ENCODE measurements at regions not wholly inside any gene's neighbourhood (a gene's known extent, or its start where the extent isn't known, plus 50 kb on each side); places are given as distances from the start of the nearest gene placed in this dataset.

DNA sequence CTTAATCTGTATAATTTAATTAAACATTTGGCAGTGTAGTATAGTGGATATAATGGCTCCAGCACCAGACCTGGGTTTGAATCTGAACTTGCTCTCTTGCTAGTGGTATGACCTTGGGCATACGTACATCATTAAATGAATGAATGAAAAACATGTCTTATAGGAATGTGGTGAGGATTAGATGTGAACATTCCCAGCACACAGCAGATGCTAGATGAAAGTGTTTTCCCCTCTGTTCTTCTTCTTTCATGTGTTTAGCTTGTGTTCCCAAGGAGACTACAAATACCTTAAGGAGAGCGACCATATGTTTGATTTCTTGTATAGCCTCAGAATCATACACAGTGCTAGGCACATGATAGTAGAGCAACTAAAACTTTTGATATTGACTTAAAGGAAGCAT lies 56.5 kb downstream of the CT47B1 start:
- H3K36me3 ChIP-seq (ENCODE audit: control insufficient read depth in 2 of 2, insufficient read depth in 2 of 2, low read length in 2 of 2): no peaks in the 10 kb centered on the region
- H3K9me3 ChIP-seq (ENCODE audit: control insufficient read depth in 2 of 2, low read length in 2 of 2): no peaks in the 10 kb centered on the region
- H3K4me3 ChIP-seq (ENCODE audit: low read length in 2 of 2): no peak overlapping the region
- H3K27me3 ChIP-seq (ENCODE audit: control insufficient read depth in 2 of 2, insufficient read depth in 2 of 2, low read length in 2 of 2): no peaks in the 10 kb centered on the region
- H3K9ac ChIP-seq (ENCODE audit: low read depth in 1 of 2, low read length in 2 of 2): no peak overlapping the region
- no peaks in the 10 kb centered on the region for H3K4me1 ChIP-seq (ENCODE audit: control insufficient read depth in 2 of 2, insufficient read depth in 2 of 2, low read length in 2 of 2)
- no peak overlapping the region for H3K27ac ChIP-seq (ENCODE audit: low read depth in 2 of 2, low read length in 2 of 2)

DNA sequence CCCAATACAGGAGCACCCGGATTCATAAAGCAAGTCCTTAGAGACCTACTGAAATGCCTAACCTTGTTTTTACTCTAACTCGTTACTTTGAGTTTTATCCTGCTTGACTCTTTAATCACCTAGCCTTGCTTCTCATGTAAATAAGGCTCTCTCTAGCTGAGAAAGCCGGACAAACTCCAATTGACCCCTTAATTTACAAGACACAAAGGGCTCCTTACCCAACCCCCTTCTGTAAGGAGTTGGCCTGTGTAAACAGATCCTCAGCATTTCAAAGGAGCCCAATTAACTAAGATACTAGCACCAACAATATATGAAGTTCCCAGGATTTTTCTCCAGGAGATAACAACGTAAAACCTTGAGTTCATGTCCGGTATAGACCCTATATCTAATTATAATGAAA lies 61.7 kb downstream of the CT47B1 start:
- Histone ChIP-seq H3K9ac (ENCODE audit: low read depth in 1 of 2, low read length in 2 of 2) (no peak overlapping the region), H3K9me3 (ENCODE audit: control insufficient read depth in 2 of 2, low read length in 2 of 2) (no peaks in the 10 kb centered on the region), H3K36me3 (ENCODE audit: control insufficient read depth in 2 of 2, insufficient read depth in 2 of 2, low read length in 2 of 2) (no peaks in the 10 kb centered on the region), H3K27me3 (ENCODE audit: control insufficient read depth in 2 of 2, insufficient read depth in 2 of 2, low read length in 2 of 2) (no peaks in the 10 kb centered on the region), H3K4me1 (ENCODE audit: control insufficient read depth in 2 of 2, insufficient read depth in 2 of 2, low read length in 2 of 2) (no peaks in the 10 kb centered on the region), H3K27ac (ENCODE audit: low read depth in 2 of 2, low read length in 2 of 2) (no peak overlapping the region), H3K4me3 (ENCODE audit: low read length in 2 of 2) (no peak overlapping the region)

DNA sequence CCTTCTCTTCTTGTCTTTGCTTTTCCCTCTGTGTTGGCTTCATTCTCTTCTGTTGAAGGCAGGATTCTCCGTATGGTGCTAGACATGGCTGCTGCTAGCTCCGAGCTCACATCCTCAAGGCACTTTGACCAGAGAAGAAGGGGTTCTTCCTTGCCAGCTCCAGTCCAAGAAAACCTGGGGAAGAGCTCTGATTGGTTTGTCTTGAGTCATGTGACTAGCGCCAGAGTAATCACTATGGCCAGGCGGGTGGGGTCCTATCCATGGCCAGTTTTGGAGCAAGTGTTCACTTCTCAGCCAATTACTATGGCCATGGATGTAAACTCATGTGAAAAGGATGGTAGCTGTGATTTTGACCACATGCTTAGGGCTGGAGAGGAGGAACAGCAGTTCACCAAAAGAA lies 74.2 kb downstream of the CT47B1 start:
- Histone ChIP-seq H3K9me3 (ENCODE audit: control insufficient read depth in 2 of 2, low read length in 2 of 2) (no peaks in the 10 kb centered on the region), H3K27me3 (ENCODE audit: control insufficient read depth in 2 of 2, insufficient read depth in 2 of 2, low read length in 2 of 2) (peaks cover 0 to 1% of the 10 kb centered on the region in 2 donors), H3K4me3 (ENCODE audit: low read length in 2 of 2) (no peak overlapping the region), H3K9ac (ENCODE audit: low read depth in 1 of 2, low read length in 2 of 2) (no peak overlapping the region), H3K36me3 (ENCODE audit: control insufficient read depth in 2 of 2, insufficient read depth in 2 of 2, low read length in 2 of 2) (no peaks in the 10 kb centered on the region), H3K27ac (ENCODE audit: low read depth in 2 of 2, low read length in 2 of 2) (no peak overlapping the region), H3K4me1 (ENCODE audit: control insufficient read depth in 2 of 2, insufficient read depth in 2 of 2, low read length in 2 of 2) (no peaks in the 10 kb centered on the region)

DNA sequence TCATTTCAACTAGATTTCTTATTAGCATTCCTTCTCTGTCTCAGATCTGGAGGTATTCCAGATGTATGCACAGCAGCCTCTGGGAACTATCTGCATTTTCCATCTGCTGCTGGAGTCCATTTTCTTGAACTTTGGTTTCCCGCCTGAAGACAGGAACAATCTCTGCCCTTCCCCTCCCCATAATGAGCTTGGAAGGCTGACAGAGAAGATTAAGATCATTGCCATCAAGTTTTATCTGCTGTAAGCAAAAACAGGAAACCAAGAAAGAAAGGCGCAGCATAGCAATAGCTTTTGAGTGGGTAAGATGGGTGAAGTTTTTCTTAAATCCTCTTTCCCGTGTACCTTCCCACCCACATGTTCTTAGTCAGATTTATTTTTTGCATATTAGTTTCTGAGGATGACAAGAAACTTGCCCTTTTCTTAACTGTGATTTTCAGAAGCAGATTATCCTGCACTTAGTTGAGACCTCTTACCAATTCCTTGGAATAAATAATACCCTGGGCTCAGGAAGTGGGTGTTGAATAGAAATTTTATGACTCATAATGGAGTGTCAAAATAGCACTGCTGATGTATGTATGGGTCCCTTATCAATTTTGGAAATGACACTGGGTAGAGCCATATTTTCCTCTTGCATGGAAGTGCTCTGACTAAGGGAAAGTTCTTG lies 78.3 kb downstream of the CT47B1 start:
- peaks cover 0 to 1% of the 10 kb centered on the region in 2 donors for H3K27me3 ChIP-seq (ENCODE audit: control insufficient read depth in 2 of 2, insufficient read depth in 2 of 2, low read length in 2 of 2)
- H3K9me3 ChIP-seq (ENCODE audit: control insufficient read depth in 2 of 2, low read length in 2 of 2): no peaks in the 10 kb centered on the region
- no peak overlapping the region for H3K27ac ChIP-seq (ENCODE audit: low read depth in 2 of 2, low read length in 2 of 2)

DNA sequence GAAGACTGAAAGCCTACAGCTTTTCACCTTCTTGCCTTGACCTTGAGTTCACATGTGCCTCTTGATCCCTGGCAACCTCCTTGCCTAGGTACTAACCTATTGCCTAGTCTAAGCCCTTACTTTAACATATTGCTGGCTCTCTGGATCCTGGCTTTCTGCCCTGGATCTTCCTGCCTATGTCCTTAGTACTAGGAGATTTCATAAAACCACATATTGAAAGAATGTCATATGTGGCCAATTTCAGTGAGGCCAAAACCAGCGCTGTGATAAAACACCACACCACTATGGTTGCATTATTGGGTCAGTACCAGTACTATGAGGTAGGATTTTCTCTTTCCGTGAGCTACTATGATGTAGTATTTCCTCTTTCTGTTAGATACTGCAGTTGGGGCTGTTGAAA lies 80.4 kb downstream of the CT47B1 start:
- no peaks in the 10 kb centered on the region for H3K4me1 ChIP-seq (ENCODE audit: control insufficient read depth in 2 of 2, insufficient read depth in 2 of 2, low read length in 2 of 2)
- no peaks in the 10 kb centered on the region for H3K9me3 ChIP-seq (ENCODE audit: control insufficient read depth in 2 of 2, low read length in 2 of 2)
- no peaks in the 10 kb centered on the region for H3K27me3 ChIP-seq (ENCODE audit: control insufficient read depth in 2 of 2, insufficient read depth in 2 of 2, low read length in 2 of 2)
- H3K27ac ChIP-seq (ENCODE audit: low read depth in 2 of 2, low read length in 2 of 2): no peak overlapping the region
- H3K36me3 ChIP-seq (ENCODE audit: control insufficient read depth in 2 of 2, insufficient read depth in 2 of 2, low read length in 2 of 2): no peaks in the 10 kb centered on the region
- H3K9ac ChIP-seq (ENCODE audit: low read depth in 1 of 2, low read length in 2 of 2): no peak overlapping the region
- H3K4me3 ChIP-seq (ENCODE audit: low read length in 2 of 2): no peak overlapping the region

More for the DNA sequence above, 78.3 kb downstream of the CT47B1 start:
- no peak overlapping the region for H3K4me3 ChIP-seq (ENCODE audit: low read length in 2 of 2)
- no peak overlapping the region for H3K9ac ChIP-seq (ENCODE audit: low read depth in 1 of 2, low read length in 2 of 2)
- H3K36me3 ChIP-seq (ENCODE audit: control insufficient read depth in 2 of 2, insufficient read depth in 2 of 2, low read length in 2 of 2): no peaks in the 10 kb centered on the region
- H3K4me1 ChIP-seq (ENCODE audit: control insufficient read depth in 2 of 2, insufficient read depth in 2 of 2, low read length in 2 of 2): no peaks in the 10 kb centered on the region

DNA sequence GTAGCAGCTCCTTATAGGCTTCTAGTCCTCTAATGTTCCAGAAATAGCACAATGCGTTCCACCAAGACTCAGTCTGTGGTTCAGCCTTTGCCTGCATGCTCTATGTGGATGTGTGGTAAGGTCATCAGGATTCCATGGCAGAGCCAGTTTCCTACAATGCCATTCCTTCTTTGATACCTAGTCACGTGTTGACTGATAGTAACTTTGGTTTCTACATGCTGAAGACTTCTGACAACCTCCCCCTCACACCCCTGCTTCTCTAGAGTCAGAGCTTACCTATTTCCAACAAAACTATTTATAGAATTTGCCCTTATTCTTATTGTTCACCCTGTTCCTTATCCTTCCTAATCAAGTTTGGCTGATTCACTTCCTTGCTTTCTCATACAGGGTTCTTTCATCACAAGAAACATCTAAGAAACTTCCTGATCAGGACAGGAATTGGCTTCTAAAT lies 81.1 kb downstream of the CT47B1 start:
- Histone ChIP-seq H3K27ac (ENCODE audit: low read depth in 2 of 2, low read length in 2 of 2) (no peak overlapping the region), H3K9ac (ENCODE audit: low read depth in 1 of 2, low read length in 2 of 2) (no peak overlapping the region), H3K36me3 (ENCODE audit: control insufficient read depth in 2 of 2, insufficient read depth in 2 of 2, low read length in 2 of 2) (no peaks in the 10 kb centered on the region), H3K4me3 (ENCODE audit: low read length in 2 of 2) (no peak overlapping the region), H3K27me3 (ENCODE audit: control insufficient read depth in 2 of 2, insufficient read depth in 2 of 2, low read length in 2 of 2) (no peaks in the 10 kb centered on the region), H3K9me3 (ENCODE audit: control insufficient read depth in 2 of 2, low read length in 2 of 2) (no peaks in the 10 kb centered on the region), H3K4me1 (ENCODE audit: control insufficient read depth in 2 of 2, insufficient read depth in 2 of 2, low read length in 2 of 2) (no peaks in the 10 kb centered on the region)

DNA sequence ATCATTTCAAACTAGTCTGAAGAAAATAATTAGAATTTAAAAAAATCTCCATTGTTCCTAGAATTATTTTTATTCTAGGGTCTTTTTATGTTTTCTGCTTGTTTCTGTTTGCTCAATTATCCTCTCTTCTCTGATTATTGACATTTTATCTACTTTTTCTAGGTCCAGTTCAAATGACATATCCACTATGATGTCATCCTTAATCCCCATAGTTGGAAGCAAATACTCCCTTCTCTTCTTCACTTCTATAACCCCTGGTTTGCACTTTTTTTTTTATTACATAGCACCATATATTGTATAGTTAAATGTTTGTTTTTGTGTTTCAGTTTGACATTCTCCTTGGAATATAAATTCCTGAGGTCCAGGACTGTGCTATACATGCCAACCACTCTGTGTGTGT lies 82.6 kb downstream of the CT47B1 start:
- no peak overlapping the region for H3K9ac ChIP-seq (ENCODE audit: low read depth in 1 of 2, low read length in 2 of 2)
- no peaks in the 10 kb centered on the region for H3K36me3 ChIP-seq (ENCODE audit: control insufficient read depth in 2 of 2, insufficient read depth in 2 of 2, low read length in 2 of 2)
- H3K9me3 ChIP-seq (ENCODE audit: control insufficient read depth in 2 of 2, low read length in 2 of 2): no peaks in the 10 kb centered on the region
- H3K27ac ChIP-seq (ENCODE audit: low read depth in 2 of 2, low read length in 2 of 2): no peak overlapping the region
- H3K4me1 ChIP-seq (ENCODE audit: control insufficient read depth in 2 of 2, insufficient read depth in 2 of 2, low read length in 2 of 2): no peaks in the 10 kb centered on the region
- H3K4me3 ChIP-seq (ENCODE audit: low read length in 2 of 2): no peak overlapping the region
- H3K27me3 ChIP-seq (ENCODE audit: control insufficient read depth in 2 of 2, insufficient read depth in 2 of 2, low read length in 2 of 2): no peaks in the 10 kb centered on the region

DNA sequence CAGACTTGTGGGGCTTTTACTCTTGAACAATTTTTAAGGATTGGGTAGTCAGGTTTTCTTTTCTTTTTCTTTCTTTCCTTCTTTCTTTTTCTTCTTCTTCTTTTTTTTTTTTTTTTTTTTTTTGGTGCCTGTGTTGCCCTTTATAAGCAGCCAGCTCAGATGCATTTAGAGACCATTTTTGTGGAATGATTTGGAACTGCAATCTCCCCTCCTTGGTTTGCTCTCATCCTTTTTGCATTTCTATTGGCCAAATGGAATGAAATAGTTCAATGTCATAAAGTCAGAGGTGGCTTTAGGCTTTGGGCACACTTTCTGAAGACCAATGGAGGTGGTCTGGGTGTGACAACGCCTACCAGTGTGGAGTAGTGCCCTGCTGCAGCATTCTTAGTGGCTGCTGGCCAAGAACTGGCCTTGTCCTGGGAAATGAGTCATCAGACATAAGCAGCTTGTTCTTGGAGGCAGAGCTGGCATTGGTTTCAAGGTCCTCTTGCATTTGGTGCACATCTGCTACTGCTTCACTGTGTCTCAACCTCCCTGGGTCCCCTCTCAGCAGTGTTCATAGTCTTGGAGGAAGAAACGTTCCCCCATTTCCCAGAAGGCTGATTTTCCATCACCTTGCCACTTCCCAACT lies 84.5 kb downstream of the CT47B1 start:
- Histone ChIP-seq H3K9me3 (ENCODE audit: control insufficient read depth in 2 of 2, low read length in 2 of 2) (no peaks in the 10 kb centered on the region), H3K27ac (ENCODE audit: low read depth in 2 of 2, low read length in 2 of 2) (no peak overlapping the region), H3K9ac (ENCODE audit: low read depth in 1 of 2, low read length in 2 of 2) (no peak overlapping the region), H3K36me3 (ENCODE audit: control insufficient read depth in 2 of 2, insufficient read depth in 2 of 2, low read length in 2 of 2) (no peaks in the 10 kb centered on the region), H3K4me3 (ENCODE audit: low read length in 2 of 2) (no peak overlapping the region), H3K4me1 (ENCODE audit: control insufficient read depth in 2 of 2, insufficient read depth in 2 of 2, low read length in 2 of 2) (no peaks in the 10 kb centered on the region), H3K27me3 (ENCODE audit: control insufficient read depth in 2 of 2, insufficient read depth in 2 of 2, low read length in 2 of 2) (no peaks in the 10 kb centered on the region)

DNA sequence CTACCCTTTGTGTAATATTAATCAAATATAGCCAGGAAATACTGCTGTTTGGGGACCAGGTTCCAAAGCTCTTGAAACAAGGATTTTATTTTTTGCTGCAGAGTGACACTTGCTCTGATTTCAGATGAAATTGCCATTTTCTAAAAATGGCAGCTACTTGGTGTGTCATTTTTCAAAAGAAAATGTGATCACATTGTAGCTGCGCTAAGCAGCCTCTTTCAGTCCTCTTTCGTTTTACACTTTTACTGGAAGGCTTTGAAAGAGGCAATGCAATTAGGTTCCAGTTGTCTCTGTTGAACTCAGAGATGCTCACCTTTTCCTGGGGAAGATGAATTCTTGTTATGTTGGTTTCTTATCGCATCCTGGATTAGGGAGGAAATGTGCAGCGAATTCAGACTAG lies 85.1 kb downstream of the CT47B1 start:
- H3K36me3 ChIP-seq (ENCODE audit: control insufficient read depth in 2 of 2, insufficient read depth in 2 of 2, low read length in 2 of 2): no peaks in the 10 kb centered on the region
- no peaks in the 10 kb centered on the region for H3K9me3 ChIP-seq (ENCODE audit: control insufficient read depth in 2 of 2, low read length in 2 of 2)
- no peaks in the 10 kb centered on the region for H3K4me1 ChIP-seq (ENCODE audit: control insufficient read depth in 2 of 2, insufficient read depth in 2 of 2, low read length in 2 of 2)
- H3K27ac ChIP-seq (ENCODE audit: low read depth in 2 of 2, low read length in 2 of 2): no peak overlapping the region
- no peaks in the 10 kb centered on the region for H3K27me3 ChIP-seq (ENCODE audit: control insufficient read depth in 2 of 2, insufficient read depth in 2 of 2, low read length in 2 of 2)
- no peak overlapping the region for H3K4me3 ChIP-seq (ENCODE audit: low read length in 2 of 2)
- H3K9ac ChIP-seq (ENCODE audit: low read depth in 1 of 2, low read length in 2 of 2): no peak overlapping the region

DNA sequence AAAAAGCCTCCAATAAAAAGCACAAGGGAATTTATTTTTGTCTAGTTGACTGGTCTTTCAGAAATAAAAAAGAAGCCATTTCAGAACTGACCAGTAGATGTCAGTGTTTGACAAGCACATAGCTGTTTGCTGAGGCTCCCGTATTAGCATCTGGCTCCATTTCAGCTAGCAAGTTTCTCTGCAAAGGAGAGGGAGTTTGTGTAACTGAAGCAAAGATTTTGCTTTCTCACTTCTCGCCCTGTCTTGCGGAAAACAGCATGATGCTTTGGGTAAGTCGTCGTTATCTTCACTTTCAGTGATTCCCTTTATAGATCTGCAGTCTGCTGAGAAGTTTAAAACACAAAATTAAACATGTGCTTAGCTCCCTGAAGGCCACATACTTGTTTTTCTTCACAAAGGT lies 85.5 kb downstream of the CT47B1 start:
- Histone ChIP-seq H3K27ac (ENCODE audit: low read depth in 2 of 2, low read length in 2 of 2) (no peak overlapping the region), H3K9me3 (ENCODE audit: control insufficient read depth in 2 of 2, low read length in 2 of 2) (no peaks in the 10 kb centered on the region), H3K4me1 (ENCODE audit: control insufficient read depth in 2 of 2, insufficient read depth in 2 of 2, low read length in 2 of 2) (no peaks in the 10 kb centered on the region), H3K9ac (ENCODE audit: low read depth in 1 of 2, low read length in 2 of 2) (no peak overlapping the region), H3K36me3 (ENCODE audit: control insufficient read depth in 2 of 2, insufficient read depth in 2 of 2, low read length in 2 of 2) (no peaks in the 10 kb centered on the region), H3K27me3 (ENCODE audit: control insufficient read depth in 2 of 2, insufficient read depth in 2 of 2, low read length in 2 of 2) (no peaks in the 10 kb centered on the region), H3K4me3 (ENCODE audit: low read length in 2 of 2) (no peak overlapping the region)
